GM12892 (cell line): ENCODE measurements at regions not wholly inside any gene's neighbourhood (a gene's known extent, or its start where the extent isn't known, plus 50 kb on each side); places are given as distances from the start of the nearest gene placed in this dataset.

ENCODE experiments used
- POLR2A ChIP-seq: IDR thresholded peaks from 2 replicates; pipeline ENCODE4 v1.6.1; 2011; ENCODE audit warnings: low read depth, low read length, control low read depth
- POLR2AphosphoS5 ChIP-seq: IDR thresholded peaks from 2 replicates; pipeline ENCODE4 v1.6.1; 2011; ENCODE audit warnings: low read depth, low read length, control low read depth
- TAF1 ChIP-seq: IDR thresholded peaks from 2 replicates; pipeline ENCODE4 v1.6.1; 2011; ENCODE audit warnings: low read depth, mild to moderate bottlenecking, control low read depth, low read length, borderline replicate concordance

- TF ChIP-seq POLR2AphosphoS5 (no peak), POLR2A (no peak), TAF1 (no peak)
Observed at GRCh38 chr14:30227876-30228275, 300.2 kb upstream of the PRKD1 start.
